ENCODE measurements at regions not wholly inside any gene's neighbourhood (a gene's known extent, or its start where the extent isn't known, plus 50 kb on each side); places are given as distances from the start of the nearest gene placed in this dataset.

DNA sequence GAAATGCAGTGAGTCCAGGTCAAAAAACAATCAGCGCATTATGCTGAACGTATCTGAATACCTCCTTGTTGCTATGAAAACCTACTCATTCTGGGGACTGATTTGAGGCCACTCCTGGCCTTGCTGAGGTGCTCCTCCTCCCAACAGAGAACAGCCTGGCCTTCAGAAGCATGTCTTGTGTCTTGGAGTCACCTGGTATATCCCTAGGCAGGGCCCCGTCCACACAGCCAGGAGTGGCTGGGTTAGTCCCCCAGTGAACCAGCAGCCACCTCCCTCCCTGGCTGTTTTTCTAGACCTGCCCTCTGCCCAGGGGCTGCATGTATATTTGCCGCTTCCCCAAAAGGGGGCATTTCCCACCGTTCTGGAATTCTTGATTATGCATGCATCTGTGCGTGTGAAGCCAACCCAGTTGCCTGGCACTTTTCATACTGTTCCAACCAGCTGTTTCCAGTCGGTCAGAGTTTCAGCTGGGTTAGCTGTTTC is 99.2 kb upstream of the SPATA31C2 start:
- 59 to 78% (median 68%) methylated on average over 7 of the region's 7 CpGs for WGBS, 4 donors
- Histone ChIP-seq H3K4me1 (peaks cover 0 to 11% (median 7%) of the 10 kb centered on the region in 12 donors), H3K4me3 (no peak overlapping the region), H3K27ac (no peak overlapping the region), H3K9me3 (peaks cover 0 to under 1% (median 0%) of the 10 kb centered on the region in 12 donors), H3K36me3 (no peaks in the 10 kb centered on the region), H3K27me3 (no peaks in the 10 kb centered on the region)
- ATAC-seq (no peak), DNase-seq (no peak)
- TF ChIP-seq, protein P1, sequence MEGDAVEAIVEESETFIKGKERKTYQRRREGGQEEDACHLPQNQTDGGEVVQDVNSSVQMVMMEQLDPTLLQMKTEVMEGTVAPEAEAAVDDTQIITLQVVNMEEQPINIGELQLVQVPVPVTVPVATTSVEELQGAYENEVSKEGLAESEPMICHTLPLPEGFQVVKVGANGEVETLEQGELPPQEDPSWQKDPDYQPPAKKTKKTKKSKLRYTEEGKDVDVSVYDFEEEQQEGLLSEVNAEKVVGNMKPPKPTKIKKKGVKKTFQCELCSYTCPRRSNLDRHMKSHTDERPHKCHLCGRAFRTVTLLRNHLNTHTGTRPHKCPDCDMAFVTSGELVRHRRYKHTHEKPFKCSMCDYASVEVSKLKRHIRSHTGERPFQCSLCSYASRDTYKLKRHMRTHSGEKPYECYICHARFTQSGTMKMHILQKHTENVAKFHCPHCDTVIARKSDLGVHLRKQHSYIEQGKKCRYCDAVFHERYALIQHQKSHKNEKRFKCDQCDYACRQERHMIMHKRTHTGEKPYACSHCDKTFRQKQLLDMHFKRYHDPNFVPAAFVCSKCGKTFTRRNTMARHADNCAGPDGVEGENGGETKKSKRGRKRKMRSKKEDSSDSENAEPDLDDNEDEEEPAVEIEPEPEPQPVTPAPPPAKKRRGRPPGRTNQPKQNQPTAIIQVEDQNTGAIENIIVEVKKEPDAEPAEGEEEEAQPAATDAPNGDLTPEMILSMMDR (IDR thresholded peaks at IDR 0.05), result no peak
- no peak for TF ChIP-seq POLR2A (IDR thresholded peaks at IDR 0.05)
- intact Hi-C loops (cut with DNase I), result no loop called here

DNA sequence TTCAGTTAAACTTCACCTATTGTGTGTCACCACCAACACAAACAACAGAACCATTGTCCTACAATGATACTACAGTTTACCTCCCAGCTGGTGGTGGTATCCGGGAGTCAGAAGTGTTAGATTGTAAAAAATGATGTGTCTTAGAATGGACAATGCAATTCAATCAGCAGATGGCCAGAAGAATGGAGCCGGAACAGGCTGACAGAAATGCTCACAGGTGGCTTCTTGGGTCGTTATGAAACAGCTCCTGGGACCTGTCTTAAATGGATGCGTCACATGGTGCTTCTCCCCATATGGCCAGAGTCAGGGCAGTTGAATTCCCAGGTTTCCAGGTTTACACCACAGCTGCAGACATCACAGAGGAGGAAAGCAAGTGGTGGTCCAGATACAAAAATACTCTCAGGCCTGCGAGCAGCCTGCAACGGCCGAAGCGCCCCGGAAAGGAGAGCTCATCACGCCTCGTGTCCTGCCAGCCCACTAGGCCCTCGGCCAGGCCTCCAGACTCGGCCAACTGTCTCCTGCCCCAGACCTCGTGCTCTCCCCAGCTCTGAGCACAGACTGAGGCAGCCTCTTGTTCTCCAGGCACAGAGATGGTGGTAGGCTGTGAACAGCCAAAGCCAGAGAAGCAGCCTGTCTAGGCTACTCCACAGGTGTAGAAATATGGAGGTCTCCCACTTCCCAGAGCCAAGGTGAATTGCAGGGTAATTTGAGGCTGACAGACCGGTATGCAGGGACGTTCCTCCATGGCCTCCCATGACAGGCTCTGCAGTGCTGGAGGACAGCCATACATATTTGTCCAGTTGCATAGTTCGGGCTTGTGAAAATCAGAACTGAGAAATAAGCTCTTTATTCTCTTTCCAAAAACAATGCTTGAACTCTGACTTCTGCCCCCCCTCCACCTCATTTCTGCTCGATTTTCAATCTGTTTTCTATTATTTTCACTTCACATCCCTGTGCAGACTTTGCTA is 98.5 kb upstream of the SPATA31C2 start:
- intact Hi-C loops (cut with DNase I), result no loop called here
- no peak overlapping the region for H3K4me3 ChIP-seq
- H3K27ac ChIP-seq, result no peak overlapping the region
- no peaks in the 10 kb centered on the region for H3K27me3 ChIP-seq
- DNase-seq, result peak in 3 of 5 donors; percentile 23 to 72 (median 70)
- peak; percentile 69 to 92 (median 86) for ATAC-seq
- peaks cover 0 to 11% (median 7%) of the 10 kb centered on the region in 12 donors for H3K4me1 ChIP-seq
- WGBS, 4 donors, result 33 to 55% (median 45%) methylated on average over 8 to 18 of the region's 18 CpGs
- TF ChIP-seq, protein P1 (IDR thresholded peaks at IDR 0.05), result no peak
- no peak for TF ChIP-seq POLR2A (IDR thresholded peaks at IDR 0.05)
- peaks cover 0 to 6% (median 0%) of the 10 kb centered on the region in 12 donors for H3K9me3 ChIP-seq
- no peaks in the 10 kb centered on the region for H3K36me3 ChIP-seq

DNA sequence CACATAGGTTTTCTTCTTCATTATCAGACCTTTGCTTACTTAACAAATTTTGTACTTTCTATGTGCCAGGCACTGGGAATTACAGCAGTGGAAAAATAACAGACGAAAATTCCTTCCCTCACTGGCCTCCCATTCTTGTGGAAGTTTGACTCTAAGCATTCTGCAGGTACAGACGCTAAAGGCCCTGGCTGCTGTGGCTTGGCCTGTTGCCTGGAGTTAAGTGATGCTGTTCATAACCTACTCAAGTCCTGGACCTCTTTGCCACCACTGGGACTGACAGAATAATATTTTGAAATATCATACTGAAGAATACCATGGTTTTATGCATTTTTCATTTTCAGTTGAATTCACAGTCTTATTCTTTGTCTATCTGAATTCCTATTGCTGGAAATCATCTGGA is 97.3 kb upstream of the SPATA31C2 start:
- no peak for DNase-seq
- peaks cover 0 to 11% (median 7%) of the 10 kb centered on the region in 12 donors for H3K4me1 ChIP-seq
- H3K4me3 ChIP-seq, result no peak overlapping the region
- no peaks in the 10 kb centered on the region for H3K36me3 ChIP-seq
- no peaks in the 10 kb centered on the region for H3K27me3 ChIP-seq
- peaks cover 0 to 7% (median 0%) of the 10 kb centered on the region in 12 donors for H3K9me3 ChIP-seq
- H3K27ac ChIP-seq, result no peak overlapping the region
- WGBS, 4 donors, result 31 to 46% (median 37%) methylated on average over 2 of the region's 2 CpGs
- TF ChIP-seq, protein P1 (IDR thresholded peaks at IDR 0.05), result no peak
- no peak for TF ChIP-seq POLR2A (IDR thresholded peaks at IDR 0.05)
- peak in 1 of 4 donors; percentile 52 for ATAC-seq
- intact Hi-C loops (cut with DNase I), result no loop called here

DNA sequence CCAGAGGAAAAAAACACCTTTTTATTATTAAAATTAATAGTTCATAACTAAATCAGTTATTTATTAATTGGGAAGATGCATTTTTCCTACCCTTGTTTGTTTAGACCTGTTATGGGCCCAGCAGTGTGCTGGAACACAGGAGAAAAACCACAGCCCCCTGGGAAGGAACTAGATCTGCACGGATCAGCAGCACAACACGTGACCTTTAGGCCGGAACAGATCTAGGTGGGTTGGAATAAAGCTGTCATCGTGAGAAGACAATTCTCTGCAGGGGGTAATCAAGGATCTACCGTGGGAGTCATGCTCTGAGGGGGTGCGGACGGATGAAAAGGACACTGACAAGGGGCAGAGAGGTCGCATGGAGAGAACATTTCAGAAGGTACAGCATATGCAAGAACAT is 95.8 kb upstream of the SPATA31C2 start:
- Histone ChIP-seq H3K9me3 (peaks cover 0 to 11% (median 0%) of the 10 kb centered on the region in 12 donors), H3K4me1 (peaks cover 0 to 11% (median 7%) of the 10 kb centered on the region in 12 donors), H3K36me3 (no peaks in the 10 kb centered on the region), H3K27me3 (no peaks in the 10 kb centered on the region), H3K27ac (no peak overlapping the region), H3K4me3 (no peak overlapping the region)
- no peak for ATAC-seq
- no peak for DNase-seq
- WGBS, 4 donors, result 63 to 78% (median 74%) methylated on average over 8 of the region's 8 CpGs
- intact Hi-C loops (cut with DNase I), result no loop called here
- TF ChIP-seq, protein P1 (IDR thresholded peaks at IDR 0.05), result no peak
- TF ChIP-seq POLR2A (IDR thresholded peaks at IDR 0.05), result no peak
